DND-41 (cell line): ENCODE measurements at regions not wholly inside any gene's neighbourhood (a gene's known extent, or its start where the extent isn't known, plus 50 kb on each side); places are given as distances from the start of the nearest gene placed in this dataset.

Experiments
- ATAC-seq: fragments of 200-7000 bp; cut with Tn5 transposase; 3 replicates; pipeline ENCODE4 v1.9.1; 2021; ENCODE audit warnings: low read depth; ENCODE audit not compliant: insufficient read depth
- DNase-seq: peaks from one replicate; pipeline ENCODE4 v3.0.0-alpha.2; 2020
- H2AFZ ChIP-seq: 2 replicates; pipeline ENCODE4 v1.6.0; 2012; ENCODE audit warnings: low read depth, low read length
- H3K27ac ChIP-seq: 2 replicates; pipeline ENCODE4 v1.5.1; 2012; ENCODE audit warnings: low read length, inconsistent platforms
- H3K27me3 ChIP-seq: fragments of 200-600 bp; sonication (generic); 2 replicates; pipeline ENCODE4 v1.6.0; 2012; ENCODE audit warnings: low read length, mild to moderate bottlenecking, inconsistent platforms; ENCODE audit not compliant: insufficient read depth, poor library complexity
- H3K36me3 ChIP-seq: 2 replicates; pipeline ENCODE4 v1.5.1; 2012; ENCODE audit warnings: low read length, inconsistent platforms; ENCODE audit not compliant: insufficient read depth
- H3K4me1 ChIP-seq: 2 replicates; pipeline ENCODE4 v1.5.1; 2012; ENCODE audit warnings: mild to moderate bottlenecking, low read length; ENCODE audit not compliant: insufficient read depth
- H3K4me2 ChIP-seq: 2 replicates; pipeline ENCODE4 v1.6.0; 2012; ENCODE audit warnings: mild to moderate bottlenecking, moderate library complexity, low read length, inconsistent platforms; ENCODE audit not compliant: insufficient read depth
- H3K4me3 ChIP-seq, 2 experiments: fragments of 200-600 bp in 1 of 2; shearing (Covaris generic) in 1 of 2; 2 replicates each; pipeline ENCODE4 v1.5.1; 2012 to 2016; ENCODE audit warnings: inconsistent platforms in 2 of 2, low read length in 2 of 2, mild to moderate bottlenecking in 2 of 2, low read depth in 1 of 2, moderate library complexity in 1 of 2
- H3K79me2 ChIP-seq: 2 replicates; pipeline ENCODE4 v1.6.0; 2012; ENCODE audit warnings: low read length, inconsistent platforms; ENCODE audit not compliant: insufficient read depth
- H3K9ac ChIP-seq: 2 replicates; pipeline ENCODE4 v1.6.0; 2012; ENCODE audit warnings: low read depth, mild to moderate bottlenecking, inconsistent platforms, low read length, moderate library complexity
- H3K9me3 ChIP-seq: 2 replicates; pipeline ENCODE4 v1.5.1; 2012; ENCODE audit warnings: low read length, moderate library complexity, mild to moderate bottlenecking, inconsistent platforms; ENCODE audit not compliant: insufficient read depth, severe bottlenecking
- H4K20me1 ChIP-seq: 2 replicates; pipeline ENCODE4 v1.6.0; 2012; ENCODE audit warnings: low read length; ENCODE audit not compliant: insufficient read depth
- EZH2 ChIP-seq: IDR thresholded peaks from 3 replicates; pipeline ENCODE4 v1.6.1; 2012; ENCODE audit warnings: borderline replicate concordance, low read depth, mild to moderate bottlenecking, moderate library complexity, low read length, inconsistent platforms; ENCODE audit not compliant: severe bottlenecking
- TF ChIP-seq, protein P1 (sequence below): IDR thresholded peaks from 2 replicates; pipeline ENCODE4 v1.5.1; 2012; ENCODE audit warnings: borderline replicate concordance, low read length, moderate library complexity, mild to moderate bottlenecking; ENCODE audit not compliant: poor library complexity, severe bottlenecking; ENCODE audit errors: extremely low read depth

DNA sequence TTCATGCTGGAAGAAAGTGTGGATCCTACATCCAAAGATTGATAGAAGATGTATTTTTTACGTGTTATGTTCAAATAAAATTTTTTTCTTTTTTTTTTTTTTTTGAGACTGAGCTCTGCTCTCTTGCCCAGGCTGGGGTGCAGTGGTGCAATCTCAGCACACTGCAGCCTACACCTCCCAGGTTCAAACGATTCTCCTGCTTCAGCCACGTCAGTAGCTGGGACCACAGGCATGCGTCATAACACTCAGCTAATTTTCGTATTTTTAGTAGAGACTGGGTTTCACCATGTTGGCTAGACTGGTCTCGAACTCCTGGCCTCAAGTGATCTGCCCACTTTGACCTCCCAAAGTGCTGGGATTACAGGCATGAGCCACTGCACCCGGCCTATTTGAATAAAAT is 65.7 kb downstream of the KLF12 start:
- TF ChIP-seq, protein P1, sequence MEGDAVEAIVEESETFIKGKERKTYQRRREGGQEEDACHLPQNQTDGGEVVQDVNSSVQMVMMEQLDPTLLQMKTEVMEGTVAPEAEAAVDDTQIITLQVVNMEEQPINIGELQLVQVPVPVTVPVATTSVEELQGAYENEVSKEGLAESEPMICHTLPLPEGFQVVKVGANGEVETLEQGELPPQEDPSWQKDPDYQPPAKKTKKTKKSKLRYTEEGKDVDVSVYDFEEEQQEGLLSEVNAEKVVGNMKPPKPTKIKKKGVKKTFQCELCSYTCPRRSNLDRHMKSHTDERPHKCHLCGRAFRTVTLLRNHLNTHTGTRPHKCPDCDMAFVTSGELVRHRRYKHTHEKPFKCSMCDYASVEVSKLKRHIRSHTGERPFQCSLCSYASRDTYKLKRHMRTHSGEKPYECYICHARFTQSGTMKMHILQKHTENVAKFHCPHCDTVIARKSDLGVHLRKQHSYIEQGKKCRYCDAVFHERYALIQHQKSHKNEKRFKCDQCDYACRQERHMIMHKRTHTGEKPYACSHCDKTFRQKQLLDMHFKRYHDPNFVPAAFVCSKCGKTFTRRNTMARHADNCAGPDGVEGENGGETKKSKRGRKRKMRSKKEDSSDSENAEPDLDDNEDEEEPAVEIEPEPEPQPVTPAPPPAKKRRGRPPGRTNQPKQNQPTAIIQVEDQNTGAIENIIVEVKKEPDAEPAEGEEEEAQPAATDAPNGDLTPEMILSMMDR, result no peak
- TF ChIP-seq EZH2, result no peak
- H3K36me3 ChIP-seq, result peaks cover 8% of the 10 kb centered on the region; the same call in 1 of the 2 replicates
- H2AFZ ChIP-seq, result no peak overlapping the region
- DNase-seq, result no peak
- 0 out of 2 replicates have a peak overlapping the region, but pooled peaks have one; percentile 41 for H3K9ac ChIP-seq
- no peaks in the 10 kb centered on the region for H3K9me3 ChIP-seq
- ATAC-seq, result no peak
- no peaks in the 10 kb centered on the region for H4K20me1 ChIP-seq
- H3K27ac ChIP-seq, result peak overlapping the region; percentile 95
- H3K79me2 ChIP-seq, result peaks cover 85% of the 10 kb centered on the region
- peaks cover 98% of the 10 kb centered on the region for H3K4me1 ChIP-seq
- H3K4me2 ChIP-seq, result 0 out of 2 replicates have a peak overlapping the region, but pooled peaks have one; percentile 55
- no peaks in the 10 kb centered on the region for H3K27me3 ChIP-seq
- H3K4me3 ChIP-seq, result no peak overlapping the region

DNA sequence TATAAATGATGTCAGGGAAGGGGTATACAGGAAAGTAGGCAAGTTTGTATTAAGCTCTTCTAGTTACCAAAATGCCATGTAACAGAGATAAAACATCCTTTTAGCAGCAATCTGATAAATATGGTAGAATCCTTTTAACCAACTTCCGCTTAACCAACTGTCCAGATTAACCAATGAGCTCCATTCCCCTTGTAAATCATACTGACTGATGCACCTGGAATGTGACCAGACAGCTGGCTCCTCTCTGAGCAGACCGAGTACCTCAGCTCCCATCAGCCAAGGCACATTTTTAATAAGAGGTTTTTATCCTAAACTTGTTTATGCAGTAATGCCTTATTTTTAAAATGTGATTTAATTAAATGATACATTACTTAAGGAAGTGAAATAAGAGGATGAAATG is 66.4 kb downstream of the KLF12 start:
- peak; percentile 46 for DNase-seq
- TF ChIP-seq EZH2, result no peak
- TF ChIP-seq, protein P1, result no peak
- H3K79me2 ChIP-seq, result peaks cover 85% of the 10 kb centered on the region
- ATAC-seq, result no peak
- no peaks in the 10 kb centered on the region for H3K9me3 ChIP-seq
- no peak overlapping the region for H2AFZ ChIP-seq
- H3K27me3 ChIP-seq, result no peaks in the 10 kb centered on the region
- no peaks in the 10 kb centered on the region for H4K20me1 ChIP-seq
- peak overlapping the region; percentile 23; the same call in 1 of the 2 replicates for H3K4me2 ChIP-seq
- H3K9ac ChIP-seq, result no peak overlapping the region
- peaks cover 98% of the 10 kb centered on the region for H3K4me1 ChIP-seq
- H3K4me3 ChIP-seq, result no peak overlapping the region
- H3K36me3 ChIP-seq, result peaks cover 8% of the 10 kb centered on the region; the same call in 1 of the 2 replicates
- H3K27ac ChIP-seq, result peak overlapping the region; percentile 95

DNA sequence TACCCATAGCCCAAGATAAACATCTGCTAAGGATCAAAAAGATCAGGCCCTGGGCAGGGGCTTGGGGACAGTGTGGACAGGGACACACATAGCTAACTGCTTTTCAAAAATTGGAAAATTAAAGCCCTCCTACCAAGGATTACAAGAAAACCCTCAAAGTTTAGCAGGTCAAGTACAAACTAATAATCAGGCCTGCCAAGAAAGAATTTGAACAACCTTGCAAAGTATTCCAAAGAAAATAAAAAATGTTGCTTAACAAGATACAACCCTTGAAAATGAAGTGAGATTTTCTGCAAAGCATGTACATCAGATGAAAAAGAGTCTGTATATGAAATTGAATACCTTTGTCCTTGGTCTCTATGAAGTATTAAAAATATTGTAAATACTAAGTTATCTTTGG is 67.3 kb downstream of the KLF12 start:
- Histone ChIP-seq H3K4me1 (peaks cover 100% of the 10 kb centered on the region), H3K27ac (peak overlapping the region; percentile 95), H3K36me3 (peaks cover 8% of the 10 kb centered on the region; the same call in 1 of the 2 replicates)

More for the DNA sequence above, 67.3 kb downstream of the KLF12 start:
- Histone ChIP-seq H3K9me3 (no peaks in the 10 kb centered on the region), H2AFZ (no peak overlapping the region), H3K9ac (no peak overlapping the region), H3K27me3 (no peaks in the 10 kb centered on the region), H4K20me1 (no peaks in the 10 kb centered on the region), H3K4me3 (no peak overlapping the region), H3K79me2 (peaks cover 82% of the 10 kb centered on the region), H3K4me2 (no peak overlapping the region)
- no peak for DNase-seq
- ATAC-seq, result no peak
- TF ChIP-seq, protein P1, result no peak
- no peak for TF ChIP-seq EZH2
